ENCODE measurements at regions not wholly inside any gene's neighbourhood (a gene's known extent, or its start where the extent isn't known, plus 50 kb on each side); places are given as distances from the start of the nearest gene placed in this dataset.

- TF ChIP-seq, protein P1, sequence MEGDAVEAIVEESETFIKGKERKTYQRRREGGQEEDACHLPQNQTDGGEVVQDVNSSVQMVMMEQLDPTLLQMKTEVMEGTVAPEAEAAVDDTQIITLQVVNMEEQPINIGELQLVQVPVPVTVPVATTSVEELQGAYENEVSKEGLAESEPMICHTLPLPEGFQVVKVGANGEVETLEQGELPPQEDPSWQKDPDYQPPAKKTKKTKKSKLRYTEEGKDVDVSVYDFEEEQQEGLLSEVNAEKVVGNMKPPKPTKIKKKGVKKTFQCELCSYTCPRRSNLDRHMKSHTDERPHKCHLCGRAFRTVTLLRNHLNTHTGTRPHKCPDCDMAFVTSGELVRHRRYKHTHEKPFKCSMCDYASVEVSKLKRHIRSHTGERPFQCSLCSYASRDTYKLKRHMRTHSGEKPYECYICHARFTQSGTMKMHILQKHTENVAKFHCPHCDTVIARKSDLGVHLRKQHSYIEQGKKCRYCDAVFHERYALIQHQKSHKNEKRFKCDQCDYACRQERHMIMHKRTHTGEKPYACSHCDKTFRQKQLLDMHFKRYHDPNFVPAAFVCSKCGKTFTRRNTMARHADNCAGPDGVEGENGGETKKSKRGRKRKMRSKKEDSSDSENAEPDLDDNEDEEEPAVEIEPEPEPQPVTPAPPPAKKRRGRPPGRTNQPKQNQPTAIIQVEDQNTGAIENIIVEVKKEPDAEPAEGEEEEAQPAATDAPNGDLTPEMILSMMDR (IDR thresholded peaks at IDR 0.05) = no peak
- TF ChIP-seq ZNF302 (CRISPR knock-in tag; IDR thresholded peaks at IDR 0.05) = no peak
- TF ChIP-seq MYC (IDR thresholded peaks at IDR 0.05; ENCODE audit: borderline replicate concordance, low read length) = no peak
- no peak for TF ChIP-seq PHF8 (IDR thresholded peaks at IDR 0.05; ENCODE audit: borderline replicate concordance, low read depth)
- TF ChIP-seq SREBF2 (IDR thresholded peaks at IDR 0.05) = no peak
- TF ChIP-seq SMC3 (IDR thresholded peaks at IDR 0.05) = no peak
- TF ChIP-seq JUNB (IDR thresholded peaks at IDR 0.05) = no peak
- TF ChIP-seq POLR2A (IDR thresholded peaks at IDR 0.05; ENCODE audit: low read length) = no peak
- TF ChIP-seq RAD21 (conservative IDR thresholded peaks at IDR 0.05 in 1 of 2, IDR thresholded peaks at IDR 0.05 in 1 of 2) = no peak
These were observed 299.7 kb downstream of the CDCA7 start for GRCh38 chr2:173654161-173654895.

Data from A549 (cell line).